IMR-90 (cell line): ENCODE measurements at regions not wholly inside any gene's neighbourhood (a gene's known extent, or its start where the extent isn't known, plus 50 kb on each side); places are given as distances from the start of the nearest gene placed in this dataset.

Experiments used
- ATAC-seq: fragments of 200-7000 bp; cut with Tn5 transposase; 2 replicates; pipeline ENCODE4 v1.9.1; 2020; ENCODE audit warnings: low read depth, mild to moderate bottlenecking, moderate library complexity
- BruUV-seq: library from RNA; stranded (reverse); fragments of 400-500 nt; replicated peaks from 2 replicates; lab custom pipeline; 2021; lab: Mats Ljungman, UMichigan
- CTCF ChIA-PET: fragments of 300-600 bp; formaldehyde crosslinking; extraction: SDS; loops from one replicate; lab custom pipeline; 2021; ENCODE audit warnings: antibody characterized with exemption; lab: Yijun Ruan, JAX
- POLR2A ChIA-PET: fragments of 300-600 bp; sonication (Branson Sonifier 250); formaldehyde crosslinking; loops from one replicate; lab custom pipeline; 2022; ENCODE audit warnings: antibody characterized with exemption; ENCODE audit not compliant: unreplicated experiment; lab: Charles Lee
- DNase-seq: peaks from one replicate; pipeline ENCODE4 v3.0.0; 2013
- H2AFZ ChIP-seq: replicated peaks from 2 replicates; pipeline ENCODE3; 2013; ENCODE audit warnings: low read length, mild to moderate bottlenecking; ENCODE audit not compliant: poor library complexity
- H2AK5ac ChIP-seq: 2 replicates; pipeline ENCODE4 v1.6.1; 2013; ENCODE audit warnings: low read depth, low read length, inconsistent platforms
- H2AK9ac ChIP-seq: replicated peaks from 2 replicates; pipeline ENCODE3; 2013; ENCODE audit warnings: mild to moderate bottlenecking, low read depth, low read length, moderate library complexity; ENCODE audit not compliant: poor library complexity
- H2BK120ac ChIP-seq: 2 replicates; pipeline ENCODE4 v1.6.1; 2013; ENCODE audit warnings: low read depth, low read length, inconsistent platforms
- H2BK15ac ChIP-seq: 3 replicates; pipeline ENCODE4 v1.6.1; 2013; ENCODE audit warnings: low read depth, low read length, inconsistent platforms
- H2BK20ac ChIP-seq: 2 replicates; pipeline ENCODE4 v1.6.1; 2013; ENCODE audit warnings: low read depth, mild to moderate bottlenecking, inconsistent platforms, low read length, moderate library complexity
- H2BK5ac ChIP-seq: 2 replicates; pipeline ENCODE4 v1.6.1; 2013; ENCODE audit warnings: mild to moderate bottlenecking, low read depth, low read length, inconsistent platforms; ENCODE audit not compliant: poor library complexity, severe bottlenecking
- H3K14ac ChIP-seq: replicated peaks from 2 replicates; pipeline ENCODE4 v1.6.1; 2013; ENCODE audit warnings: low read depth, low read length, inconsistent platforms
- H3K18ac ChIP-seq: 2 replicates; pipeline ENCODE4 v1.6.1; 2013; ENCODE audit warnings: low read depth, low read length, control low read depth
- H3K23ac ChIP-seq: 2 replicates; pipeline ENCODE4 v1.6.1; 2013; ENCODE audit warnings: low read depth, low read length, inconsistent platforms
- H3K27ac ChIP-seq: 2 replicates; pipeline ENCODE4 v1.5.1; 2013; ENCODE audit warnings: mild to moderate bottlenecking, control low read depth, low read length; ENCODE audit not compliant: insufficient read depth
- H3K27me3 ChIP-seq: 2 replicates; pipeline ENCODE4 v1.6.1; 2013; ENCODE audit warnings: low read length; ENCODE audit not compliant: control insufficient read depth, insufficient read depth
- H3K36me3 ChIP-seq: 2 replicates; pipeline ENCODE4 v1.6.1; 2013; ENCODE audit warnings: low read length, mixed read lengths; ENCODE audit not compliant: control insufficient read depth, insufficient read depth
- H3K4ac ChIP-seq: 2 replicates; pipeline ENCODE4 v1.6.1; 2013; ENCODE audit warnings: low read depth, low read length, inconsistent platforms
- H3K4me1 ChIP-seq: 2 replicates; pipeline ENCODE4 v1.6.1; 2013; ENCODE audit warnings: low read length, mixed read lengths; ENCODE audit not compliant: control insufficient read depth, insufficient read depth
- H3K4me2 ChIP-seq: 2 replicates; pipeline ENCODE4 v1.6.1; 2013; ENCODE audit warnings: low read depth, mild to moderate bottlenecking, control low read depth, low read length, moderate library complexity
- H3K4me3 ChIP-seq: 2 replicates; pipeline ENCODE4 v1.5.1; 2013; ENCODE audit warnings: low read depth, mild to moderate bottlenecking, control low read depth, low read length, moderate library complexity; ENCODE audit not compliant: insufficient read depth
- H3K56ac ChIP-seq: 2 replicates; pipeline ENCODE4 v1.6.1; 2013; ENCODE audit warnings: low read length, inconsistent platforms; ENCODE audit not compliant: insufficient read depth; ENCODE audit errors: extremely low read depth
- H3K79me1 ChIP-seq, 2 experiments: 2 replicates each; pipeline ENCODE4 v1.6.1; 2013; ENCODE audit warnings: low read length in 2 of 2, inconsistent platforms in 1 of 2, low read depth in 1 of 2
- H3K9ac ChIP-seq: 2 replicates; pipeline ENCODE4 v1.6.1; 2013; ENCODE audit warnings: low read depth, low read length, control low read depth
- H3K9me1 ChIP-seq: 2 replicates; pipeline ENCODE4 v1.6.1; 2013; ENCODE audit warnings: low read length, inconsistent platforms; ENCODE audit not compliant: insufficient read depth
- H3K9me3 ChIP-seq: 2 replicates; pipeline ENCODE4 v1.6.1; 2013; ENCODE audit warnings: low read length; ENCODE audit not compliant: control insufficient read depth, insufficient read depth
- H4K20me1 ChIP-seq: 2 replicates; pipeline ENCODE4 v1.6.1; 2013; ENCODE audit warnings: low read length, inconsistent platforms; ENCODE audit not compliant: insufficient read depth
- H4K5ac ChIP-seq: 2 replicates; pipeline ENCODE4 v1.6.1; 2013; ENCODE audit warnings: mild to moderate bottlenecking, low read depth, low read length, control low read depth
- H4K8ac ChIP-seq, 2 experiments: 2 replicates each; pipeline ENCODE4 v1.6.1; 2013; ENCODE audit warnings: low read depth in 2 of 2, low read length in 2 of 2, control low read depth in 1 of 2, inconsistent platforms in 1 of 2
- H4K91ac ChIP-seq: 2 replicates; pipeline ENCODE4 v1.6.1; 2013; ENCODE audit warnings: low read depth, low read length, inconsistent platforms; ENCODE audit not compliant: insufficient read depth
- BHLHE40 ChIP-seq: fragments of 150-350 bp; IDR thresholded peaks from 2 replicates; pipeline ENCODE4 v1.6.1; 2016; ENCODE audit warnings: mild to moderate bottlenecking, low read depth, low read length
- POLR2A ChIP-seq: IDR thresholded peaks from 2 replicates; pipeline ENCODE4 v1.6.1; 2012; ENCODE audit warnings: mild to moderate bottlenecking, low read depth, low read length
- WGBS, 2 experiments: methylation state at CpG; one replicate each; pipeline versions ENCODE4 v1.1.5 to v1.1.7; 2013; ENCODE audit warnings: missing lambda C conversion rate in 2 of 2; ENCODE audit not compliant: insufficient read length in 1 of 2; ENCODE audit errors: extremely low coverage in 2 of 2; 5-methylcytosine and 5-hydroxymethylcytosine counted together
- dilution Hi-C: fragments of 300-500 bp; cut with HindIII; formaldehyde crosslinking; loops from one replicate; pipeline ENCODE4 v1.14.3; 2018; ENCODE audit warnings: low sequenced_read_pairs; ENCODE audit not compliant: unreplicated experiment
- in situ Hi-C: fragments of 300-500 bp; cut with MboI; formaldehyde crosslinking; loops from 3 replicates; pipeline ENCODE4 v1.14.3; 2019; ENCODE audit warnings: low sequenced_read_pairs, inconsistent platforms, mixed read lengths
- intact Hi-C: fragments of 100-400 bp; cut with micrococcal nuclease; formaldehyde crosslinking; loops from 2 replicates; pipeline ENCODE4 v1.10.0; 2022
- TF ChIP-seq, protein P1 (sequence below): conservative IDR thresholded peaks from 2 replicates; pipeline ENCODE4 v1.5.1; 2012; ENCODE audit warnings: mild to moderate bottlenecking, low read depth, low read length, improper control_type of control experiment
- TF ChIP-seq, protein P2 (sequence below): fragments of 150-350 bp; IDR thresholded peaks from 2 replicates; pipeline ENCODE4 v1.6.1; 2016; ENCODE audit warnings: low read depth, mild to moderate bottlenecking, low read length, moderate library complexity, borderline replicate concordance

DNA sequence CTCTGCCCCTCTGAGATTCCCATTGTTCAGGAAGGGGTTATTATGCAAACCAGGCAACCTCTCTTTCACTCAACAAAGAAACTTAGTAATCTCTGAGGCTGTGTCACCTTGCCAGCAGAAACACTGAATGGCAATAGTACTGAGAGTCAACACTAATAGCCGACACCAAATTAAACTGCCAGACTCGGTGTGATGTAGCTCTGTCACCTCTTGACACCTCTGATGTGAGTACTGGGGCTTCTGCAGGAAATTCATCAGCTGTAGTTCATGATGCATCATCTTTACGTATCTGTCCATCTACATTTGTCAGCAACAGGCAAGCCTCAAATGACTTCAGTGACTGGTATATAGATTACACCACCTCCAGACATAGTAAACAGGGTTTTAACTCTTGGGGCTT lies 65.0 kb upstream of the ONECUT1 start:
- TF ChIP-seq POLR2A (no peak), BHLHE40 (no peak)
- TF ChIP-seq, protein P1, sequence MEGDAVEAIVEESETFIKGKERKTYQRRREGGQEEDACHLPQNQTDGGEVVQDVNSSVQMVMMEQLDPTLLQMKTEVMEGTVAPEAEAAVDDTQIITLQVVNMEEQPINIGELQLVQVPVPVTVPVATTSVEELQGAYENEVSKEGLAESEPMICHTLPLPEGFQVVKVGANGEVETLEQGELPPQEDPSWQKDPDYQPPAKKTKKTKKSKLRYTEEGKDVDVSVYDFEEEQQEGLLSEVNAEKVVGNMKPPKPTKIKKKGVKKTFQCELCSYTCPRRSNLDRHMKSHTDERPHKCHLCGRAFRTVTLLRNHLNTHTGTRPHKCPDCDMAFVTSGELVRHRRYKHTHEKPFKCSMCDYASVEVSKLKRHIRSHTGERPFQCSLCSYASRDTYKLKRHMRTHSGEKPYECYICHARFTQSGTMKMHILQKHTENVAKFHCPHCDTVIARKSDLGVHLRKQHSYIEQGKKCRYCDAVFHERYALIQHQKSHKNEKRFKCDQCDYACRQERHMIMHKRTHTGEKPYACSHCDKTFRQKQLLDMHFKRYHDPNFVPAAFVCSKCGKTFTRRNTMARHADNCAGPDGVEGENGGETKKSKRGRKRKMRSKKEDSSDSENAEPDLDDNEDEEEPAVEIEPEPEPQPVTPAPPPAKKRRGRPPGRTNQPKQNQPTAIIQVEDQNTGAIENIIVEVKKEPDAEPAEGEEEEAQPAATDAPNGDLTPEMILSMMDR = no peak
- TF ChIP-seq, protein P2, sequence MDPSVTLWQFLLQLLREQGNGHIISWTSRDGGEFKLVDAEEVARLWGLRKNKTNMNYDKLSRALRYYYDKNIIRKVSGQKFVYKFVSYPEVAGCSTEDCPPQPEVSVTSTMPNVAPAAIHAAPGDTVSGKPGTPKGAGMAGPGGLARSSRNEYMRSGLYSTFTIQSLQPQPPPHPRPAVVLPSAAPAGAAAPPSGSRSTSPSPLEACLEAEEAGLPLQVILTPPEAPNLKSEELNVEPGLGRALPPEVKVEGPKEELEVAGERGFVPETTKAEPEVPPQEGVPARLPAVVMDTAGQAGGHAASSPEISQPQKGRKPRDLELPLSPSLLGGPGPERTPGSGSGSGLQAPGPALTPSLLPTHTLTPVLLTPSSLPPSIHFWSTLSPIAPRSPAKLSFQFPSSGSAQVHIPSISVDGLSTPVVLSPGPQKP = no peak
- H4K5ac ChIP-seq = no peak overlapping the region
- no peak overlapping the region for H2AK9ac ChIP-seq
- no peaks in the 10 kb centered on the region for H3K27me3 ChIP-seq
- DNase-seq (no peak), ATAC-seq (no peak)
- BruUV-seq = no TSS peak
- H3K79me1 ChIP-seq = no peaks in the 10 kb centered on the region
- H3K23ac ChIP-seq = no peak overlapping the region
- H3K36me3 ChIP-seq = no peaks in the 10 kb centered on the region
- peaks cover 1% of the 10 kb centered on the region; the same call in 1 of the 2 replicates for H3K9me3 ChIP-seq
- H3K27ac ChIP-seq = no peak overlapping the region
- H3K4me2 ChIP-seq = no peak overlapping the region
- intact Hi-C loops (no loop called here), dilution Hi-C loops (no loop called here), in situ Hi-C loops (no loop called here)
- H3K14ac ChIP-seq = no peak overlapping the region
- H3K9me1 ChIP-seq = no peaks in the 10 kb centered on the region
- no peak overlapping the region for H2AK5ac ChIP-seq
- CTCF ChIA-PET = no interaction called here
- no peak overlapping the region for H3K4ac ChIP-seq
- H3K9ac ChIP-seq = no peak overlapping the region
- WGBS, 2 experiments = no CpG with 5 or more reads among the region's 3 CpGs
- no peak overlapping the region for H4K8ac ChIP-seq
- POLR2A ChIA-PET = no interaction called here
- H2BK15ac ChIP-seq = no peak overlapping the region
- H3K56ac ChIP-seq = no peak overlapping the region
- no peak overlapping the region for H3K4me3 ChIP-seq
- no peaks in the 10 kb centered on the region for H4K20me1 ChIP-seq
- H2BK5ac ChIP-seq = no peak overlapping the region
- no peak overlapping the region for H3K18ac ChIP-seq
- no peak overlapping the region for H2BK20ac ChIP-seq
- H3K4me1 ChIP-seq = no peaks in the 10 kb centered on the region
- H4K91ac ChIP-seq = no peak overlapping the region
- H2AFZ ChIP-seq = no peak overlapping the region
- no peak overlapping the region for H2BK120ac ChIP-seq
